Effector memory CD4-positive, alpha-beta T cell (primary cell): ENCODE measurements at regions not wholly inside any gene's neighbourhood (a gene's known extent, or its start where the extent isn't known, plus 50 kb on each side); places are given as distances from the start of the nearest gene placed in this dataset.

Source experiments
- DNase-seq, 3 donors: peaks; one replicate each; pipeline ENCODE4 v3.0.0-alpha.2; 2020
- H3K27ac ChIP-seq: 2 replicates; pipeline ENCODE4 v1.7.0; 2013; ENCODE audit warnings: mild to moderate bottlenecking, low read length, moderate library complexity; ENCODE audit not compliant: insufficient read depth, poor library complexity, severe bottlenecking
- H3K27me3 ChIP-seq: replicated peaks from 2 replicates; pipeline ENCODE4 v1.7.0; 2013; ENCODE audit warnings: mild to moderate bottlenecking, low read length; ENCODE audit not compliant: insufficient read depth, control insufficient read depth, poor library complexity, severe bottlenecking
- H3K36me3 ChIP-seq: 2 replicates; pipeline ENCODE4 v1.7.0; 2013; ENCODE audit warnings: mild to moderate bottlenecking, low read length, moderate library complexity; ENCODE audit not compliant: control insufficient read depth, insufficient read depth
- H3K4me1 ChIP-seq: 2 replicates; pipeline ENCODE4 v1.7.0; 2013; ENCODE audit warnings: low read length, mild to moderate bottlenecking; ENCODE audit not compliant: control insufficient read depth, insufficient read depth, poor library complexity, severe bottlenecking
- H3K4me3 ChIP-seq: 2 replicates; pipeline ENCODE4 v1.7.0; 2013; ENCODE audit warnings: low read length, low read depth, mild to moderate bottlenecking; ENCODE audit not compliant: insufficient read depth, poor library complexity, severe bottlenecking
- H3K9me3 ChIP-seq: 2 replicates; pipeline ENCODE4 v1.7.0; 2013; ENCODE audit warnings: mild to moderate bottlenecking, low read length, moderate library complexity; ENCODE audit not compliant: control insufficient read depth

DNA sequence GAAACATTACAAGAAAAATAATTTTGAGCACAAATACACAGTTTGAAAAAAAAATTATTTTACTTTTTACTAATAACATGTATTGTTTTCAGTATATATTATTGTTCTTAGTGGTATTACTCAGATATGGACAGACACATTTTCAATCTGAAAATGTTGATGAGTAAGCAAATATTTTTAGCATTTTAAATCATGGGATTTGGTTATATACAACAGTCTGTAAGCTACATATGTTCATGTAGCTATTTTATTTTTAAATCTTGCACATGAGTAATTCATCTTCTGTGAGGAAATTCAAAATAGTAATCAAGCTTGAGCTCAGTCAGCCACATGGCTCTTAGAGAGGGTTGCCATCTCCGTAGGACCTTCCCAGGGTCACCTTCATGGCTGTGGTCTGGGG, 471.9 kb downstream of the QKI start:
- H3K27me3 ChIP-seq = no peaks in the 10 kb centered on the region
- no peak overlapping the region for H3K4me3 ChIP-seq
- H3K36me3 ChIP-seq = no peaks in the 10 kb centered on the region
- no peaks in the 10 kb centered on the region for H3K9me3 ChIP-seq
- H3K4me1 ChIP-seq = no peaks in the 10 kb centered on the region
- no peak for DNase-seq
- H3K27ac ChIP-seq = no peak overlapping the region

GRCh38 chr6:163883984-163884383, 469.5 kb downstream of the QKI start:
- Histone ChIP-seq H3K27ac (no peak overlapping the region), H3K36me3 (no peaks in the 10 kb centered on the region), H3K27me3 (no peaks in the 10 kb centered on the region), H3K4me1 (no peaks in the 10 kb centered on the region), H3K4me3 (no peak overlapping the region), H3K9me3 (no peaks in the 10 kb centered on the region)
- DNase-seq = no peak

- Histone ChIP-seq H3K4me3 (no peak overlapping the region), H3K27ac (no peak overlapping the region), H3K36me3 (no peaks in the 10 kb centered on the region), H3K9me3 (no peaks in the 10 kb centered on the region), H3K4me1 (no peaks in the 10 kb centered on the region), H3K27me3 (no peaks in the 10 kb centered on the region)
- DNase-seq = no peak
Observed at GRCh38 chr6:163878698-163879097, 464.2 kb downstream of the QKI start.

- no peak overlapping the region for H3K4me3 ChIP-seq
- H3K4me1 ChIP-seq = no peaks in the 10 kb centered on the region
- no peak for DNase-seq
- H3K27me3 ChIP-seq = no peaks in the 10 kb centered on the region
- H3K9me3 ChIP-seq = no peaks in the 10 kb centered on the region
- H3K27ac ChIP-seq = no peak overlapping the region
- no peaks in the 10 kb centered on the region for H3K36me3 ChIP-seq
Observed at GRCh38 chr6:163877877-163878639, 463.5 kb downstream of the QKI start.

- Histone ChIP-seq H3K36me3 (no peaks in the 10 kb centered on the region), H3K4me3 (no peak overlapping the region), H3K9me3 (no peaks in the 10 kb centered on the region), H3K27me3 (no peaks in the 10 kb centered on the region), H3K4me1 (no peaks in the 10 kb centered on the region), H3K27ac (no peak overlapping the region)
- DNase-seq = no peak
Observed at GRCh38 chr6:163876391-163876790, 461.9 kb downstream of the QKI start.

DNA sequence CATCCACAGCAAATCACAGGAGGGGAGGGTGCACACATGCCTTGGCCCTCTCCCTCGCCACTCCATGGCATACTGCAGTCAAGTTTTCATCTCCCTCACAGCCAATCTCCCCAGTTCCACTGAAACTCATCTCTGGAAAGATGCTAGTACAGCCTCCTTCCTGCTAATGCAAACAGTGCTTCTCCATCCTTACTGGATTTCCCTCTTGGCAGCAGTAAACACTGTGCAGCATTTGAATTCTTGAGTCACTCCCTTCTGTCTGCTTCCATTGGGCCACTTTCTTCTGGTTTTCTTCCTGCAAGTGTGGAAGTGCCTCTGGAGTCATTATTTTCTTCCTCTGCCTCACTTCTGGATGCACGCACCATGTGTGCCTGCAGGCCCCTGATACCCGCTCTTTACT, 460.3 kb downstream of the QKI start:
- Histone ChIP-seq H3K27ac (no peak overlapping the region), H3K4me3 (no peak overlapping the region)

GRCh38 chr6:163872335-163872734, 457.8 kb downstream of the QKI start:
- no peak for DNase-seq
- Histone ChIP-seq H3K4me3 (no peak overlapping the region), H3K9me3 (no peaks in the 10 kb centered on the region), H3K27ac (no peak overlapping the region), H3K4me1 (no peaks in the 10 kb centered on the region), H3K27me3 (no peaks in the 10 kb centered on the region), H3K36me3 (no peaks in the 10 kb centered on the region)

More for the DNA sequence above, 460.3 kb downstream of the QKI start:
- Histone ChIP-seq H3K9me3 (no peaks in the 10 kb centered on the region), H3K4me1 (no peaks in the 10 kb centered on the region), H3K27me3 (no peaks in the 10 kb centered on the region), H3K36me3 (no peaks in the 10 kb centered on the region)
- no peak for DNase-seq

DNA sequence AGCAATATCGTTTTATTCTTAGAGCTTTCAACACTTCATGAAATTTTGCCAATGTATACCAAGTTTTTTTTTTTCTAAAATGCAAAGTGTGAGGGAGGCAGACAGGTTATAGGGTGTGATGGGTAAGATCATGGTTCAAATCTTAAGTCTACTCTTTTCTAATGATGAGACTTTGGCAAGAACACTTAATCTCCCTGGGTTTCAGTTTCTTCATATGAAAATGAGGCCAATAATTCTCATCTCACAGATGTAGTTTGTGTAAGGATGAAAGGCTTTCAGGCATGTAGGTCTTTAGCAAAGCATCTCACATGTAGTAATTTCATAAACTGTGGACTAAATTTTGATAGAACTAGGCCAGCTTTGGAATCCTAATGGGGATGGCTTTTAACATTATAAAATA, 457.1 kb downstream of the QKI start:
- H3K4me3 ChIP-seq = no peak overlapping the region
- no peaks in the 10 kb centered on the region for H3K36me3 ChIP-seq
- H3K27me3 ChIP-seq = no peaks in the 10 kb centered on the region
- H3K4me1 ChIP-seq = no peaks in the 10 kb centered on the region
- H3K27ac ChIP-seq = no peak overlapping the region
- DNase-seq = no peak
- no peaks in the 10 kb centered on the region for H3K9me3 ChIP-seq

DNA sequence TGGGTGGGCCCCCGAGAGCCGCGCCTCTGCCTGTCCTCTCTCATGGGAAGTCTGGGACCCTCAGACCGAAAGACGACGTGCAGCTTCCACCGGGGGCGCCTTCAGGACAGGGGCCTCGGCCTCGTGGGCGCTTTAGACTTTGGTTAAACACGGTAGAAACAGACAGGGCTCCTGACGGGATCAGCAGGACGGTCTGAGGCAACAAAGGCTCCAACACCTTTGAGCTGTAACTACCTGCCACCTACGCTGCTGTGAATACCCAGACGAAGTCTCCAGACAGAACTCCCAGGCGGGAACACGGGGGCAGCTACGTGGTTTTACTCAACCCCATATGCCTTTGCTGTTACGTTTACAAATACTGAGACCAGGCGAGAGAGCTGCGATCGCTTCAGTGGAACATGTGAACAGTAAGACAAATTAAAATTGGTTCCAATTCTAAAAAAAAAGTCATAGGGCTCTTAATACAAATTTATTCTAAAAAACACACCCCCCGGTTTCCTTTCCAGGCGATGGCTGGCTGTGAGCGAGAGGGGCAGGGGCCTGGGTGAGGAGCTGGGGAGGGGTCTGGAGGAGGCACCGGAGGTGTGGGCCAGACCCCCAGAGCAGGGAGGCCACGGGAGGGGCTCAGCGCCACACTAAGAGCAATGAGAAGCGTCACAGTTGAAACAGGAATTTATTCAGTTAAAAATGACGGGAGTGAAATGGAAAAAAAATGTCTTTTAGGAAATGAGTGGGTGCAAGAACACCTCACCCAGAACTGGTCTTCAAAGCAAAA, 453.2 kb downstream of the QKI start:
- DNase-seq = no peak
- Histone ChIP-seq H3K27me3 (no peaks in the 10 kb centered on the region), H3K27ac (no peak overlapping the region), H3K4me3 (no peak overlapping the region), H3K36me3 (no peaks in the 10 kb centered on the region), H3K9me3 (no peaks in the 10 kb centered on the region), H3K4me1 (no peaks in the 10 kb centered on the region)

DNA sequence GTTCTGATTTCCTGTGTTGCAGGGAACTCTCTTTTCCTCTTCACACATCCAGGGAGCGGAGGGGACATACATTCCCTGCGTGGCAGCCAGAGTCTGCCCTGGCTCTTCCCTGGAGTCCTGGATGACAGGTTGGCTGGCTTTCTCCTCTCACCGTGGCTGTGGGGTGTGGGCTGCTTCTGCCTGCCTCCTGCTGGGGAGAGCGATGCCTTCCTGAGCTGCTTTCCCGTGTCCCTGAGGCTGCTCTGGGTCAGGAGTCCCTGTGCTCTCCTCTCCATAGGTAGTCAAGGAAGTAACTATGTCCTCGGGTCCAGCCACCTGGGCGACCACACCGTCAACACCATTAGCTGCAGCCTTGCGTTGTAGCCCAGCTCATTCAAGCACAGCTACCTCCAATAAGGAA, 451.7 kb downstream of the QKI start:
- no peaks in the 10 kb centered on the region for H3K4me1 ChIP-seq
- H3K36me3 ChIP-seq = no peaks in the 10 kb centered on the region
- no peak for DNase-seq
- H3K9me3 ChIP-seq = no peaks in the 10 kb centered on the region
- no peak overlapping the region for H3K4me3 ChIP-seq
- no peaks in the 10 kb centered on the region for H3K27me3 ChIP-seq
- no peak overlapping the region for H3K27ac ChIP-seq
